PC-9 (cell line): ENCODE measurements at regions not wholly inside any gene's neighbourhood (a gene's known extent, or its start where the extent isn't known, plus 50 kb on each side); places are given as distances from the start of the nearest gene placed in this dataset.

ENCODE experiments used
- EZH2 ChIP-seq: fragments of 200-600 bp; sonication (generic); IDR thresholded peaks from 2 replicates; pipeline ENCODE4 v1.8.0; 2017; ENCODE audit warnings: antibody characterized with exemption, low read depth
- TF ChIP-seq, protein P1 (sequence below): fragments of 200-600 bp; sonication (generic); conservative IDR thresholded peaks from 2 replicates; pipeline ENCODE4 v1.6.1; 2017; ENCODE audit warnings: mixed run types, antibody characterized with exemption, mild to moderate bottlenecking, moderate library complexity

DNA sequence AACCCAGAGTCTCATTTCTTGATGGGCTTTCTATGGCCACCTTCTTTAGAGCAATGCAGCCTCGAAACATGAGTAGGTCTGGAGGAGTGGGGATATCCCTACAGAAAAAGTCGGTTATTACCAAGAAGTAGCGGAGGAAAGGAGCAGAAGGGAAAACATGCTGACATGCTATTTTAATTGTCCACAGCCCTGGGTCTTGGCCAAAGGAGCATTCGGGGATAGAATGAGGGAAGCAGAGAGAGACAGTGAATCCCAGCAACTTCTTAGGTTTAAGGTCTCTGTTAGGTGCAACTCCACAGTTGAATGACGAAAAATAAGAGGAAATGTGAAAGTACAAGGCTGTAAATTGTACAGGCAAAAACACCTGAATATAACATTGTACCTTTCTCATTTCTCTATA is 506.7 kb upstream of the CDH18 start:
- TF ChIP-seq, protein P1, sequence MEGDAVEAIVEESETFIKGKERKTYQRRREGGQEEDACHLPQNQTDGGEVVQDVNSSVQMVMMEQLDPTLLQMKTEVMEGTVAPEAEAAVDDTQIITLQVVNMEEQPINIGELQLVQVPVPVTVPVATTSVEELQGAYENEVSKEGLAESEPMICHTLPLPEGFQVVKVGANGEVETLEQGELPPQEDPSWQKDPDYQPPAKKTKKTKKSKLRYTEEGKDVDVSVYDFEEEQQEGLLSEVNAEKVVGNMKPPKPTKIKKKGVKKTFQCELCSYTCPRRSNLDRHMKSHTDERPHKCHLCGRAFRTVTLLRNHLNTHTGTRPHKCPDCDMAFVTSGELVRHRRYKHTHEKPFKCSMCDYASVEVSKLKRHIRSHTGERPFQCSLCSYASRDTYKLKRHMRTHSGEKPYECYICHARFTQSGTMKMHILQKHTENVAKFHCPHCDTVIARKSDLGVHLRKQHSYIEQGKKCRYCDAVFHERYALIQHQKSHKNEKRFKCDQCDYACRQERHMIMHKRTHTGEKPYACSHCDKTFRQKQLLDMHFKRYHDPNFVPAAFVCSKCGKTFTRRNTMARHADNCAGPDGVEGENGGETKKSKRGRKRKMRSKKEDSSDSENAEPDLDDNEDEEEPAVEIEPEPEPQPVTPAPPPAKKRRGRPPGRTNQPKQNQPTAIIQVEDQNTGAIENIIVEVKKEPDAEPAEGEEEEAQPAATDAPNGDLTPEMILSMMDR, result no peak
- no peak for TF ChIP-seq EZH2
